ENCODE measurements at regions not wholly inside any gene's neighbourhood (a gene's known extent, or its start where the extent isn't known, plus 50 kb on each side); places are given as distances from the start of the nearest gene placed in this dataset.

DNA sequence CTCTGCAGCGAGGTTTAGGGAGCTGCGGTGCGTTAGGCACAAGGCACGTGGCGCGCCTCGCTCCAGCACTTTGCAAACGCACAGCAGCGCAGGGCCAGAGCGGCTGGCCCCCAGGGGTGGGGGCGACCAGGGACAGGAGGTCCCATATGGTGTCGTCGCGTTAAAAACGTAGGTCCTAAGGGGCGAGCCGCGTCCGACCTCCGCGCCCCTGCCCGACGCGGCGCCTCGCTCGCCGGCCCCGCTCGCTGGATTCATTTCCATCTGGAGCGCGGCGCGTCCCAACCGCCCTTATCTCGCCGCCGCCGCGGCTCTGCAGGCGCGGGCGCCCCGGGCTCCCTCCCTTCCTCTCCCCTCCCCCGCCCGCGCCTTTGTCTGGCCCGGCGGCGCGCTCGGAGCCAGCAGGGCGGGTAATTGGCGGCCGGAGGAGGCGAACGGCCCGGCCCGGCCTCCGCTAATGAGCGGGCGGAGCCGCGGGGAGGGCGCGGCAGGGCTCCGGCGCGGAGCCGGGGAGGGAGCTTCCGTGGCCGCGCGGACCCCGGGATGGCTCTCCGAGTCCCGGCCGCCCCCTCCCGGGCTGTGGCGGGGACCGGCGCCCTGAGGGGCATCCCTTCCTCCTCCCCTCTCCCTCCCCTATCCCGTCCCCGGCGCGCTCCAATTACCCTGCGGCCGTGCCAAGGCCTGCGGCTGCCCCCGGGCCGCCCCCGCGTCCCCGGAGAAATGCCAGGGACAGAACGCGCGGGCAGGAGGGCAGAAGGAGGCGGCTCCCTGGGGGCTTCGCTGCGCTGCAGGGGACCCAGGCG lies 409.0 kb downstream of the BCOR start (continued):
- TF ChIP-seq ZNF121 (CRISPR knock-in tag; conservative IDR thresholded peaks at IDR 0.05) (no peak), ZNF165 (CRISPR knock-in tag; IDR thresholded peaks at IDR 0.05; ENCODE audit: borderline replicate concordance) (no peak), ASH1L (IDR thresholded peaks at IDR 0.05; ENCODE audit: borderline replicate concordance, low read depth, partially characterized antibody) (no peak), DPF2 (IDR thresholded peaks at IDR 0.05) (peak; percentile 14; the same call in 1 of the 2 replicates), MAFF (IDR thresholded peaks at IDR 0.05; ENCODE audit: low read length) (no peak), RUNX1 (IDR thresholded peaks at IDR 0.05; ENCODE audit: low read depth) (no peak), STAT5A (IDR thresholded peaks at IDR 0.05; ENCODE audit: borderline replicate concordance, low read length) (no peak), SREBF2 (CRISPR knock-in tag; IDR thresholded peaks at IDR 0.05) (no peak), SMAD2 (IDR thresholded peaks at IDR 0.05; ENCODE audit: low read depth, low read length) (no peak), HNRNPL (IDR thresholded peaks at IDR 0.05; ENCODE audit: low read depth, low read length) (no peak), RBM25 (IDR thresholded peaks at IDR 0.05; ENCODE audit: low read depth, low read length, severe bottlenecking) (peak; percentile 19), ZBTB1 (CRISPR knock-in tag; IDR thresholded peaks at IDR 0.05; ENCODE audit: borderline replicate concordance, low read depth) (peak; percentile 24; the same call in 1 of the 2 replicates)
- TF ChIP-seq, protein P1, sequence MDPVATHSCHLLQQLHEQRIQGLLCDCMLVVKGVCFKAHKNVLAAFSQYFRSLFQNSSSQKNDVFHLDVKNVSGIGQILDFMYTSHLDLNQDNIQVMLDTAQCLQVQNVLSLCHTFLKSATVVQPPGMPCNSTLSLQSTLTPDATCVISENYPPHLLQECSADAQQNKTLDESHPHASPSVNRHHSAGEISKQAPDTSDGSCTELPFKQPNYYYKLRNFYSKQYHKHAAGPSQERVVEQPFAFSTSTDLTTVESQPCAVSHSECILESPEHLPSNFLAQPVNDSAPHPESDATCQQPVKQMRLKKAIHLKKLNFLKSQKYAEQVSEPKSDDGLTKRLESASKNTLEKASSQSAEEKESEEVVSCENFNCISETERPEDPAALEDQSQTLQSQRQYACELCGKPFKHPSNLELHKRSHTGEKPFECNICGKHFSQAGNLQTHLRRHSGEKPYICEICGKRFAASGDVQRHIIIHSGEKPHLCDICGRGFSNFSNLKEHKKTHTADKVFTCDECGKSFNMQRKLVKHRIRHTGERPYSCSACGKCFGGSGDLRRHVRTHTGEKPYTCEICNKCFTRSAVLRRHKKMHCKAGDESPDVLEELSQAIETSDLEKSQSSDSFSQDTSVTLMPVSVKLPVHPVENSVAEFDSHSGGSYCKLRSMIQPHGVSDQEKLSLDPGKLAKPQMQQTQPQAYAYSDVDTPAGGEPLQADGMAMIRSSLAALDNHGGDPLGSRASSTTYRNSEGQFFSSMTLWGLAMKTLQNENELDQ (CRISPR knock-in tag; IDR thresholded peaks at IDR 0.05; ENCODE audit: borderline replicate concordance), result no peak
- TF ChIP-seq, protein P2, sequence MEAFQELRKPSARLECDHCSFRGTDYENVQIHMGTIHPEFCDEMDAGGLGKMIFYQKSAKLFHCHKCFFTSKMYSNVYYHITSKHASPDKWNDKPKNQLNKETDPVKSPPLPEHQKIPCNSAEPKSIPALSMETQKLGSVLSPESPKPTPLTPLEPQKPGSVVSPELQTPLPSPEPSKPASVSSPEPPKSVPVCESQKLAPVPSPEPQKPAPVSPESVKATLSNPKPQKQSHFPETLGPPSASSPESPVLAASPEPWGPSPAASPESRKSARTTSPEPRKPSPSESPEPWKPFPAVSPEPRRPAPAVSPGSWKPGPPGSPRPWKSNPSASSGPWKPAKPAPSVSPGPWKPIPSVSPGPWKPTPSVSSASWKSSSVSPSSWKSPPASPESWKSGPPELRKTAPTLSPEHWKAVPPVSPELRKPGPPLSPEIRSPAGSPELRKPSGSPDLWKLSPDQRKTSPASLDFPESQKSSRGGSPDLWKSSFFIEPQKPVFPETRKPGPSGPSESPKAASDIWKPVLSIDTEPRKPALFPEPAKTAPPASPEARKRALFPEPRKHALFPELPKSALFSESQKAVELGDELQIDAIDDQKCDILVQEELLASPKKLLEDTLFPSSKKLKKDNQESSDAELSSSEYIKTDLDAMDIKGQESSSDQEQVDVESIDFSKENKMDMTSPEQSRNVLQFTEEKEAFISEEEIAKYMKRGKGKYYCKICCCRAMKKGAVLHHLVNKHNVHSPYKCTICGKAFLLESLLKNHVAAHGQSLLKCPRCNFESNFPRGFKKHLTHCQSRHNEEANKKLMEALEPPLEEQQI (IDR thresholded peaks at IDR 0.05), result no peak
- TF ChIP-seq, protein P3, sequence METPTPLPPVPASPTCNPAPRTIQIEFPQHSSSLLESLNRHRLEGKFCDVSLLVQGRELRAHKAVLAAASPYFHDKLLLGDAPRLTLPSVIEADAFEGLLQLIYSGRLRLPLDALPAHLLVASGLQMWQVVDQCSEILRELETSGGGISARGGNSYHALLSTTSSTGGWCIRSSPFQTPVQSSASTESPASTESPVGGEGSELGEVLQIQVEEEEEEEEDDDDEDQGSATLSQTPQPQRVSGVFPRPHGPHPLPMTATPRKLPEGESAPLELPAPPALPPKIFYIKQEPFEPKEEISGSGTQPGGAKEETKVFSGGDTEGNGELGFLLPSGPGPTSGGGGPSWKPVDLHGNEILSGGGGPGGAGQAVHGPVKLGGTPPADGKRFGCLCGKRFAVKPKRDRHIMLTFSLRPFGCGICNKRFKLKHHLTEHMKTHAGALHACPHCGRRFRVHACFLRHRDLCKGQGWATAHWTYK (CRISPR knock-in tag; IDR thresholded peaks at IDR 0.05), result no peak; the same call in 1 of the 2 replicates
- TF ChIP-seq, protein P4, sequence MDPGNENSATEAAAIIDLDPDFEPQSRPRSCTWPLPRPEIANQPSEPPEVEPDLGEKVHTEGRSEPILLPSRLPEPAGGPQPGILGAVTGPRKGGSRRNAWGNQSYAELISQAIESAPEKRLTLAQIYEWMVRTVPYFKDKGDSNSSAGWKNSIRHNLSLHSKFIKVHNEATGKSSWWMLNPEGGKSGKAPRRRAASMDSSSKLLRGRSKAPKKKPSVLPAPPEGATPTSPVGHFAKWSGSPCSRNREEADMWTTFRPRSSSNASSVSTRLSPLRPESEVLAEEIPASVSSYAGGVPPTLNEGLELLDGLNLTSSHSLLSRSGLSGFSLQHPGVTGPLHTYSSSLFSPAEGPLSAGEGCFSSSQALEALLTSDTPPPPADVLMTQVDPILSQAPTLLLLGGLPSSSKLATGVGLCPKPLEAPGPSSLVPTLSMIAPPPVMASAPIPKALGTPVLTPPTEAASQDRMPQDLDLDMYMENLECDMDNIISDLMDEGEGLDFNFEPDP (CRISPR knock-in tag; IDR thresholded peaks at IDR 0.05), result no peak
- TF ChIP-seq, protein P5, sequence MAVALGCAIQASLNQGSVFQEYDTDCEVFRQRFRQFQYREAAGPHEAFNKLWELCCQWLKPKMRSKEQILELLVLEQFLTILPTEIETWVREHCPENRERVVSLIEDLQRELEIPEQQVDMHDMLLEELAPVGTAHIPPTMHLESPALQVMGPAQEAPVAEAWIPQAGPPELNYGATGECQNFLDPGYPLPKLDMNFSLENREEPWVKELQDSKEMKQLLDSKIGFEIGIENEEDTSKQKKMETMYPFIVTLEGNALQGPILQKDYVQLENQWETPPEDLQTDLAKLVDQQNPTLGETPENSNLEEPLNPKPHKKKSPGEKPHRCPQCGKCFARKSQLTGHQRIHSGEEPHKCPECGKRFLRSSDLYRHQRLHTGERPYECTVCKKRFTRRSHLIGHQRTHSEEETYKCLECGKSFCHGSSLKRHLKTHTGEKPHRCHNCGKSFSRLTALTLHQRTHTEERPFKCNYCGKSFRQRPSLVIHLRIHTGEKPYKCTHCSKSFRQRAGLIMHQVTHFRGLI (CRISPR knock-in tag; IDR thresholded peaks at IDR 0.05), result no peak
